HK-2 (cell line): ENCODE measurements at regions not wholly inside any gene's neighbourhood (a gene's known extent, or its start where the extent isn't known, plus 50 kb on each side); places are given as distances from the start of the nearest gene placed in this dataset.
"Not testable (repeated sequence)": the region's sequence is repeated elsewhere in the genome, so short reads cannot be mapped to it uniquely, and the experiment has no call there.

Experiments
- DNase-seq: peaks from one replicate; pipeline ENCODE4 v3.0.0-alpha.2; 2018; ENCODE audit not compliant: unreplicated experiment

GRCh38 chr4:148651991-148652390 is 209.8 kb upstream of the NR3C2 start:
- no peak for DNase-seq

- DNase-seq, result no peak
Observed at GRCh38 chr4:148649652-148650331, 207.6 kb upstream of the NR3C2 start.

- DNase-seq, result no peak
Observed at GRCh38 chr4:148643851-148644250, 201.6 kb upstream of the NR3C2 start.

GRCh38 chr4:148642907-148643306 is 200.7 kb upstream of the NR3C2 start:
- no peak for DNase-seq

- not testable (repeated sequence) for DNase-seq
Observed at GRCh38 chr4:148638079-148638478, 195.9 kb upstream of the NR3C2 start.

- not testable (repeated sequence) for DNase-seq
Observed at GRCh38 chr4:148637453-148637852, 195.2 kb upstream of the NR3C2 start.

GRCh38 chr4:148634476-148634875 is 192.3 kb upstream of the NR3C2 start:
- DNase-seq, result peak; percentile 13

- DNase-seq, result no peak
Observed at GRCh38 chr4:148633720-148634119, 191.5 kb upstream of the NR3C2 start.

- DNase-seq, result no peak
Observed at GRCh38 chr4:148632476-148632875, 190.3 kb upstream of the NR3C2 start.

GRCh38 chr4:148630051-148630450 is 187.8 kb upstream of the NR3C2 start:
- DNase-seq, result no peak

GRCh38 chr4:148618856-148619255 is 176.6 kb upstream of the NR3C2 start:
- DNase-seq, result no peak

- no peak for DNase-seq
Observed at GRCh38 chr4:148608968-148609367, 166.8 kb upstream of the NR3C2 start.

- DNase-seq, result not testable (repeated sequence)
Observed at GRCh38 chr4:148598418-148599207, 156.4 kb upstream of the NR3C2 start.

GRCh38 chr4:148589182-148589581 is 147.0 kb upstream of the NR3C2 start:
- DNase-seq, result no peak

GRCh38 chr4:148575577-148575976 is 133.4 kb upstream of the NR3C2 start:
- no peak for DNase-seq

- DNase-seq, result no peak
Observed at GRCh38 chr4:148574911-148575310, 132.7 kb upstream of the NR3C2 start.

GRCh38 chr4:148574502-148574901 is 132.3 kb upstream of the NR3C2 start:
- DNase-seq, result no peak

GRCh38 chr4:148574066-148574465 is 131.9 kb upstream of the NR3C2 start:
- no peak for DNase-seq

GRCh38 chr4:148573296-148573695 is 131.1 kb upstream of the NR3C2 start:
- DNase-seq, result no peak

- no peak for DNase-seq
Observed at GRCh38 chr4:148565801-148566200, 123.6 kb upstream of the NR3C2 start.

- no peak for DNase-seq
Observed at GRCh38 chr4:148563684-148564083, 121.5 kb upstream of the NR3C2 start.

GRCh38 chr4:148561467-148561866 is 119.3 kb upstream of the NR3C2 start:
- DNase-seq, result no peak

- no peak for DNase-seq
Observed at GRCh38 chr4:148557793-148558192, 115.6 kb upstream of the NR3C2 start.
